GM12872 (cell line): ENCODE measurements at regions not wholly inside any gene's neighbourhood (a gene's known extent, or its start where the extent isn't known, plus 50 kb on each side); places are given as distances from the start of the nearest gene placed in this dataset.

Source experiments
- TF ChIP-seq, protein P1 (sequence below): IDR thresholded peaks from 3 replicates; pipeline ENCODE4 v1.5.1; 2011; ENCODE audit warnings: low read depth, mild to moderate bottlenecking, low read length, moderate library complexity; ENCODE audit not compliant: insufficient read depth

DNA sequence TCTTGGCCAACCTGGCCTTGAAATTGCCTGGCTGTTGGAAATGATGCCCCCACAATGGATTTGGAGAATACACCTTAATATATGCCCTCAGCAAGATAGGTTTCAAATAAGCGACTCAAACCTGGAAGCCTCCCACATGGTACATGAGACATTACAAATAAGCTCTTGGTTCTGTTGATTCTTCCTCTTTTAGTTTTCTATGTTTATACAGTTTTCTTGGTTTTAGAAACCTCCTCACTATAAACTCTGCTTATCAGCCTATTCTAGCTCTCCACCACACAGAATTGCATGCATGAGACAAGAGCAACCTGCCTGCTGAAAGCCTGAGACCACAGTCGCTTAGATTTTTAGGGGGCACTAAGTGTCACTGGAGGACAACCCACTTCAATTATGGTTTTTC lies 108.8 kb upstream of the PREP start:
- TF ChIP-seq, protein P1, sequence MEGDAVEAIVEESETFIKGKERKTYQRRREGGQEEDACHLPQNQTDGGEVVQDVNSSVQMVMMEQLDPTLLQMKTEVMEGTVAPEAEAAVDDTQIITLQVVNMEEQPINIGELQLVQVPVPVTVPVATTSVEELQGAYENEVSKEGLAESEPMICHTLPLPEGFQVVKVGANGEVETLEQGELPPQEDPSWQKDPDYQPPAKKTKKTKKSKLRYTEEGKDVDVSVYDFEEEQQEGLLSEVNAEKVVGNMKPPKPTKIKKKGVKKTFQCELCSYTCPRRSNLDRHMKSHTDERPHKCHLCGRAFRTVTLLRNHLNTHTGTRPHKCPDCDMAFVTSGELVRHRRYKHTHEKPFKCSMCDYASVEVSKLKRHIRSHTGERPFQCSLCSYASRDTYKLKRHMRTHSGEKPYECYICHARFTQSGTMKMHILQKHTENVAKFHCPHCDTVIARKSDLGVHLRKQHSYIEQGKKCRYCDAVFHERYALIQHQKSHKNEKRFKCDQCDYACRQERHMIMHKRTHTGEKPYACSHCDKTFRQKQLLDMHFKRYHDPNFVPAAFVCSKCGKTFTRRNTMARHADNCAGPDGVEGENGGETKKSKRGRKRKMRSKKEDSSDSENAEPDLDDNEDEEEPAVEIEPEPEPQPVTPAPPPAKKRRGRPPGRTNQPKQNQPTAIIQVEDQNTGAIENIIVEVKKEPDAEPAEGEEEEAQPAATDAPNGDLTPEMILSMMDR = no peak

DNA sequence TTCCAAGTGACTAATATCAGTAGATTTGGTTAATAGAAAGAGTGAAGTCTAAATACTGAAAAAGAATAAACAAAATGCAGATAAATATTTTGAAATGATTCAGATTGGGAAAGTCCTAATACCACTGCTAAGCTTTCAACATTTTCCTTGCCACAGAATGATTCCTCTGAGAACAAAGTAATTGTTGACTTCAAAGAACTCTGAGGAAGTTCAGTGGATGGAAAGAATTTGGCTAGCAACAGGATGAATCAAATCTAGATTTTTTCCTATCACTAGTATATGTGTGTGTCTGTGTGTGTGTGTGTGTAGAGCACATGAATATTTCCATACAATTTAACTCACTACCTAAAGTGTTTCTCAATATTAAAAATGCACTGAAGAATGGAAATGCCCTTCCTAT lies 107.9 kb upstream of the PREP start:
- TF ChIP-seq, protein P1 = no peak

DNA sequence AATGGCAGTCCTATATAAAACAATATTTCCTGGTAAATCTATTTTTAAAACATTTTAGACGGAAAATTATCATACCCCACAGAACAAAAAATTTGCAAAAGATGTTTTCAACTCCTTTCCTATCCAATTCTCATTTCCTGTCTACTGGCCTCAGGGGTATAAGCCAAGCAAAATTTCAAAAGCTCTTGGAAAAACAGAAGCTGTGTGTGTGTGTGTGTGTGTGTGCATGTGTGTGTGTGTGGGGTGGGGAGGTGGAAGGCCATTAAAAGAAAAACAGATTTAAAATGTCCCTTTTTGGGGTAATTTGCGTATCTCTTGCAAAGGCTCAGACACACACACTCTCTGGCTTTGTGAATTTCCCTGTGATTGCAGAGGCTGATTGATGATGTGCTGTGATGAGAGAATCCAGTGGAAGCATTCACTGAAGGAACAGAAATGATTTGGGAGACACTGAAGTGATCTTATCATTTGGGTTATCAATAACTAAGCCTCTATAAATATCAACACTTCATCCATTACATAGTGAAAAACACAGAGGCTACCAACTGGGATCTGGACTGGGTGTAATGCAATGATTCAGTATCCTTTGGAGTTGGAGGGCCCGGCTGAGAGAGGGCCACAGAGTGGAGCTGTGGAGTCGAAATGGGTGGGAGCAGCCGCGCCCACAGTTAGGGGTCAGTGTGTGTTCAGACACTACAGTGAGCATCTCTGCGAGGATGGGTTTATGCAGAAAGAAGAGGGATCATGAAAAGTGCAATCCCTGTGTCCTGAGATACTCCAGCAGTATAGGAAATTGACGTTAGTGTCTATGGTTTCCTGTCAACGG lies 106.8 kb upstream of the PREP start:
- TF ChIP-seq, protein P1 = peak; percentile 16; the same call in 1 of the 3 replicates

DNA sequence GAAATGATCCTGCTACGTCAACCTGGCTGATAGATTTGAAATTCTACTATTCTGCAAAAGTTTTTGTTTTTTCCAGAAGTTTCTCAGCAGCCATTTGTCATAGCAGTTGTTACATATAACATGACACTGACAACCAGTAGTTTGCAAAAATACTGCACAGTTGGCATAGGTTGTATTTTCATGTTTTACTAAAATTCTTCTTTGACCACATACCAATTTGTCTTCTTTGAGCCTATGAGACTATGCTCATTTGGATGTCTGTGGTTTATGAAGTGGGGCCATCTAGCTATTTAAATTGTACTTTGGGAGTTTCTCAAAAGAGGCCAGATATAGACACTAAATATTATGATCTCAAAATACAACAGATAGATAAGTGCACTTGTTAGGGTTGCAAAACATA lies 104.9 kb upstream of the PREP start:
- TF ChIP-seq, protein P1 = no peak

DNA sequence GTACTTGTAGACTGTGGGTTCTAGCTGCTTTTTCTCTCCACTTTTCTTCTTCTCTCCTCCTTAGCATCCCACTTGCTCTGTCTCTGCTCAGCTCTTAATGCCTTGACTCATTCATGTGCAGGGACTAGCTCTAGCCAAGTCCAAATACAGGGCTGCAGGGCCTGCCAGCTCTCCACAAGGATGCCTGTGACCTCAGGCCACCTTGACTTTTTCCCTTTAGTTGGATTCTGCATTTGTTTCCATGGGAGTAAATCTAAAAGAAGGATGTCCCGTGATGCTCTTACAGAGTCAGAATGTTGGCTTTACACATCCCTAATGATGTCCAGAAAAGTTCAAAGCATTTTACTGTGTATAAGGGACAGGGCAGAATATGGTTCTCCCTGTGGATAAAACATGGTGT lies 101.8 kb upstream of the PREP start:
- TF ChIP-seq, protein P1 = no peak

DNA sequence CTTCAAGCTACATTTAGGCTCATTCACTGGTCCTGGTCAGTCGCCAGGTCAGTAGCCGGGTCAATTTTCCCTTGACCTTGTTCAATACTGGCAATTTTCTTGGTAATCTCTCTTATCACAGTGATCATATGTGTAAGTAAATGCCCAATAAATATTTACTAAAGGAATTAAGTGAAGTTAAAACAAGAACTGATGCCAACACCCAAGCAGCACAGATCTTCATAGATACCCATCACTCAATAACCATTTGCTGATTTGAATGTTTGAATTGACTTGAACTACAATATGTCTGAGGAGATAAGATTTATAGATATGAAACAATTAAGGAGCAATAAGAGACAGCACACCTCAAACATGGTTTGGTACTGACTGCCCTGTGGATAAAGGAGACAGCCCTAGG lies 100.8 kb upstream of the PREP start:
- TF ChIP-seq, protein P1 = no peak

DNA sequence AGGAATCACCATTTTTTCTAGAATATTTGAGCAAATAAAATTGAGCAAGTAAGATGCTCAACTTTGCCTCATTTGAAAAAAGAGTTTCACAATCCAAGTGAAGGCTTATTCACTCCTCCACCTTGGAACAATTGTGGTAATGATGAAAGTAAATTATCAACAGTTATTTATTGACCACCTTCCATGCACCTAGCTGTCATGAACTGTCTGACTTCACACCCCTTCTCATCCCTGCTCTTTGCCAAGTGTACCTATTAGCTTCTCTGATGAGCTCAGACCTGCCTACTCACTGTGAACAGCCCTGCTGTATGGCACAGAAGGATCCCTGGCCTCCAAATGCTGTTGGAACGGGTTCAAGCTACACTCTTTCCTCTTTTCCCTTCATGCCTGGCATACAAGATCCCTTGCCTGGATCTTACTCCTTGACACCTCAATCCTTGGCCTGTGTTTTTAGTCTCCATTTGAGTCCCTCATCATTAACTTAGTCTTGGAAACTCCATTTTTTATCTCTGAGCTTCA lies 99.0 kb upstream of the PREP start:
- TF ChIP-seq, protein P1 = no peak
